CD4-positive, alpha-beta memory T cell (primary cell): ENCODE measurements at regions not wholly inside any gene's neighbourhood (a gene's known extent, or its start where the extent isn't known, plus 50 kb on each side); places are given as distances from the start of the nearest gene placed in this dataset.

Experiments
- CTCF ChIA-PET: fragments of 350-600 bp; sonication (Branson Sonifier 250); formaldehyde crosslinking; loops from one replicate; lab custom pipeline; 2021; ENCODE audit warnings: inconsistent platforms; ENCODE audit not compliant: partially characterized antibody; lab: Charles Lee
- POLR2A ChIA-PET: fragments of 350-600 bp; sonication (Branson Sonifier 250); formaldehyde crosslinking; loops from one replicate; lab custom pipeline; 2021; ENCODE audit not compliant: partially characterized antibody; lab: Charles Lee
- DNase-seq, 5 donors: peaks; one replicate each; pipeline versions ENCODE4 v3.0.0 to v3.0.0-alpha.2; 2020 to 2022; ENCODE audit warnings: mixed read lengths in 1 of 5
- H3K27ac ChIP-seq: one replicate; pipeline ENCODE4 v1.7.0; 2013; ENCODE audit warnings: low read depth, low read length
- H3K27me3 ChIP-seq: 2 replicates; pipeline ENCODE4 v1.7.0; 2013; ENCODE audit warnings: mild to moderate bottlenecking, low read length, moderate library complexity; ENCODE audit not compliant: insufficient read depth
- H3K36me3 ChIP-seq: 2 replicates; pipeline ENCODE4 v1.7.0; 2013; ENCODE audit warnings: mild to moderate bottlenecking, low read length, moderate library complexity; ENCODE audit not compliant: insufficient read depth
- H3K4me1 ChIP-seq: 2 replicates; pipeline ENCODE4 v1.7.0; 2013; ENCODE audit warnings: mild to moderate bottlenecking, low read length, moderate library complexity; ENCODE audit not compliant: insufficient read depth
- H3K4me3 ChIP-seq, 2 donors: one replicate each; pipeline ENCODE4 v1.7.0; 2013; ENCODE audit warnings: low read length in 2 of 2, mild to moderate bottlenecking in 1 of 2
- H3K9me3 ChIP-seq, 2 donors: one replicate each; pipeline ENCODE4 v1.7.0; 2013; ENCODE audit warnings: low read length in 2 of 2, control low read depth in 1 of 2; ENCODE audit not compliant: control insufficient read depth in 1 of 2
- H3K27ac Mint-ChIP-seq, 7 donors: one replicate each; pipeline ENCODE4 v1.8.0; 2020 to 2021; ENCODE audit warnings: mixed read lengths in 7 of 7, mild to moderate bottlenecking in 6 of 7, inconsistent platforms in 3 of 7, moderate library complexity in 3 of 7
- H3K27me3 Mint-ChIP-seq, 2 donors: one replicate each; pipeline ENCODE4 v1.8.0; 2020 to 2021; ENCODE audit warnings: mixed read lengths in 2 of 2
- H3K36me3 Mint-ChIP-seq, 2 donors: one replicate each; pipeline ENCODE4 v1.8.0; 2020 to 2021; ENCODE audit warnings: mixed read lengths in 2 of 2, inconsistent platforms in 1 of 2, mild to moderate bottlenecking in 1 of 2
- H3K4me1 Mint-ChIP-seq, 4 donors: one replicate each; pipeline ENCODE4 v1.8.0; 2020 to 2021; ENCODE audit warnings: mixed read lengths in 4 of 4, mild to moderate bottlenecking in 1 of 4
- H3K4me3 Mint-ChIP-seq, 8 donors: one replicate each; pipeline ENCODE4 v1.8.0; 2020 to 2021; ENCODE audit warnings: mixed read lengths in 8 of 8, mild to moderate bottlenecking in 7 of 8, moderate library complexity in 6 of 8, inconsistent platforms in 3 of 8
- H3K9me3 Mint-ChIP-seq, 8 donors: one replicate each; pipeline ENCODE4 v1.8.0; 2020 to 2021; ENCODE audit warnings: mixed read lengths in 8 of 8, mild to moderate bottlenecking in 5 of 8, inconsistent platforms in 3 of 8, moderate library complexity in 1 of 8
- intact Hi-C: fragments of 100-400 bp; cut with micrococcal nuclease; formaldehyde crosslinking; loops from one replicate; pipeline ENCODE4 v1.15.1; 2023

DNA sequence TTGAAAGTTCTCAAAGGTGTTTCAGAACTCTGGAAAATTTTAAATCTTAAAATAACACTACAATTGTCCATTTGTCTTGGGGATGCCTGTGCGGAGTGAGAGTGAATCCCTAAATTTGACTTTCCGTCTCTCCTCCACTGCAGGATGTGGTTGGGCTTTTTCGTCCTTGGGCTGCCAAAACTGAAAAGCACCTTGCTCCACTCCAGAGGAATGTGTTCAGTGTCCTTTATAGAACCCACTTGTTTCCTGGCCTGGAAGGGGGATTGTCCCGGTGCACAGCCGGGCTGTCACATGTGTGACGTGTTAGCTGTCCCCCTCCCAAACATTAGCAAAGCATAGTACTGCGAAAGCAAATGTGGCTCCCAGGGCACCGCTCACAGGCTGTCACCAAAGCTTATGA lies 69.6 kb upstream of the ATP10A start:
- CTCF ChIA-PET = interaction anchor here (1.1 to 3.4 kb wide), 15 partner anchors 8 to 240 kb away, joined by 3 to 47 read pairs (median 9); no protein-coding TSS in a partner anchor
- Histone ChIP-seq H3K27me3 (no peaks in the 10 kb centered on the region), H3K4me1 (peaks cover 8% of the 10 kb centered on the region), H3K9me3 (no peaks in the 10 kb centered on the region), H3K27ac (no peak overlapping the region), H3K4me3 (no peak overlapping the region), H3K36me3 (no peaks in the 10 kb centered on the region)
- Mint-ChIP-seq H3K9me3 (peaks cover 0 to 14% (median 6%) of the 10 kb centered on the region in 8 donors), H3K27me3 (peaks cover 6% of the 10 kb centered on the region in 2 donors), H3K4me1 (peaks cover 2 to 6% (median 4%) of the 10 kb centered on the region in 4 donors), H3K4me3 (no peak overlapping the region), H3K27ac (no peak overlapping the region), H3K36me3 (no peaks in the 10 kb centered on the region)
- no peak for DNase-seq
- intact Hi-C loops = loop anchor here (5.0 to 10.0 kb wide), 3 partner anchors 70 to 498 kb away; partner anchors contain the start of genes ATP10A and UBE3A
- POLR2A ChIA-PET = interaction anchor here (1.3 to 1.5 kb wide), 2 partner anchors 70 to 73 kb away, joined by 4 read pairs; no protein-coding TSS in a partner anchor

GRCh38 chr15:25931851-25932250 lies 68.7 kb upstream of the ATP10A start:
- H3K9me3 ChIP-seq = no peaks in the 10 kb centered on the region
- no peak for DNase-seq
- no peaks in the 10 kb centered on the region for H3K36me3 Mint-ChIP-seq
- no peaks in the 10 kb centered on the region for H3K36me3 ChIP-seq
- intact Hi-C loops = loop anchor here (5.0 to 10.0 kb wide), 3 partner anchors 70 to 497 kb away; partner anchors contain the start of genes ATP10A and UBE3A
- peaks cover 8% of the 10 kb centered on the region for H3K4me1 ChIP-seq
- H3K27ac Mint-ChIP-seq = no peak overlapping the region
- POLR2A ChIA-PET = no interaction called here
- no peaks in the 10 kb centered on the region for H3K27me3 ChIP-seq
- peaks cover 6% of the 10 kb centered on the region in 2 donors for H3K27me3 Mint-ChIP-seq
- CTCF ChIA-PET = interaction anchor here (2.0 to 3.4 kb wide), 6 partner anchors 9 to 235 kb away, joined by 5 to 47 read pairs (median 14); no protein-coding TSS in a partner anchor
- H3K9me3 Mint-ChIP-seq = peaks cover 0 to 14% (median 6%) of the 10 kb centered on the region in 8 donors
- H3K4me3 Mint-ChIP-seq = no peak overlapping the region
- H3K27ac ChIP-seq = no peak overlapping the region
- no peak overlapping the region for H3K4me3 ChIP-seq
- H3K4me1 Mint-ChIP-seq = peaks cover 2 to 6% (median 4%) of the 10 kb centered on the region in 4 donors

DNA sequence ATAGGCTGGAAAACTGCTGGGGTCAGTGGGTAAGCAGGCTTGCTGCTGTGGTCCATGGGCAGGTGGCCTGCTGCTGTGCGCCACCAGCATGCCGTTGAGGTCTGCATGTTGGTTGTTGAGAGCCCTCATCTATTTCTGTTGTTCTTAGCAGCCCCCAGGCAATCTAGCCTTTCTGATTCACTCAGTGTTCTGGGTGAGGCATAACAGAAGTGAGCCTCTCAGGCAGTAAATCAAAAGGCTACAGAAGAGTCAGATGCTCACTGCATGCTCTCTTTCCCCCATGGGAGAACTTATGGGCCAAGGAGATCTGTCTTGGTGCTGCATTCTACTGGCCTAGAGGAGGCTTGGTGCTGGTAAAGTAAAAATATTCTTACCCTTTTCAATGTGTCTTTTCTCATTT lies 67.8 kb upstream of the ATP10A start:
- Histone ChIP-seq H3K27ac (no peak overlapping the region), H3K9me3 (no peaks in the 10 kb centered on the region), H3K27me3 (no peaks in the 10 kb centered on the region), H3K36me3 (no peaks in the 10 kb centered on the region), H3K4me1 (peaks cover 8% of the 10 kb centered on the region), H3K4me3 (no peak overlapping the region)
- POLR2A ChIA-PET = no interaction called here
- CTCF ChIA-PET = interaction anchor here (2.0 kb wide), 1 partner anchor 10 kb away, joined by 5 read pairs; no protein-coding TSS in a partner anchor
- intact Hi-C loops = loop anchor here (5.0 to 10.0 kb wide), 3 partner anchors 69 to 496 kb away; partner anchors contain the start of genes ATP10A and UBE3A
- Mint-ChIP-seq H3K27me3 (peaks cover 6% of the 10 kb centered on the region in 2 donors), H3K27ac (no peak overlapping the region), H3K36me3 (no peaks in the 10 kb centered on the region), H3K9me3 (peaks cover 0 to 14% (median 6%) of the 10 kb centered on the region in 8 donors), H3K4me3 (no peak overlapping the region), H3K4me1 (peaks cover 2 to 6% (median 4%) of the 10 kb centered on the region in 4 donors)
- no peak for DNase-seq
